ENCODE measurements at regions not wholly inside any gene's neighbourhood (a gene's known extent, or its start where the extent isn't known, plus 50 kb on each side); places are given as distances from the start of the nearest gene placed in this dataset.
"Not testable (repeated sequence)": the region's sequence is repeated elsewhere in the genome, so short reads cannot be mapped to it uniquely, and the experiment has no call there.

DNA sequence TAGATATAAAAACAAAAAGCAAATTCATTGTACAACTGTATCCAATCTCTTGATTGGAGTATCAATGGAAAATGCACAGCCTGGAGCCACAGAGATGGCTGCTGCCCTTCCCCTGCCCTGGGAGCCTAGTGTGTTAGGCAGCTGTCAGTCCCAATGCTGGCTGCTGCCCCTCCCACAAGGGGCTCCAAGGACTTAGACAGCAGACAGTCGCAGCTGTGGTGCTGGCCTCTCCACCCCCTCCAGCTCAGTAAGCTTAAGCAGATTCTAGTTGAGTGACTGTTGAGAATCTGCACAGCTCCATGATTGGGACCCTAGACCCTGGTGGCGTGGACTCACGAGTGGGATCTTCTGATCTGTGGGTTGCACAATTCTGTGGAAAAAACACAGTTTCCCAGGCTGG is 1511.2 kb downstream of the FAM181B start:
- DNase-seq (no peak), ATAC-seq (no peak)
- Histone ChIP-seq H3K27ac (ENCODE audit: low read length) (no peak overlapping the region), H3K9me3 (ENCODE audit: control insufficient read depth, low read length) (no peaks in the 10 kb centered on the region), H3K4me3 (ENCODE audit: low read length) (no peak overlapping the region), H3K4me1 (ENCODE audit: control insufficient read depth, insufficient read depth, low read length) (no peaks in the 10 kb centered on the region), H3K27me3 (ENCODE audit: control insufficient read depth, insufficient read depth) (no peaks in the 10 kb centered on the region)
- intact Hi-C loops (cut with DNase I), result no loop called here
- WGBS, result 70% methylated on average over 3 of the region's 3 CpGs

DNA sequence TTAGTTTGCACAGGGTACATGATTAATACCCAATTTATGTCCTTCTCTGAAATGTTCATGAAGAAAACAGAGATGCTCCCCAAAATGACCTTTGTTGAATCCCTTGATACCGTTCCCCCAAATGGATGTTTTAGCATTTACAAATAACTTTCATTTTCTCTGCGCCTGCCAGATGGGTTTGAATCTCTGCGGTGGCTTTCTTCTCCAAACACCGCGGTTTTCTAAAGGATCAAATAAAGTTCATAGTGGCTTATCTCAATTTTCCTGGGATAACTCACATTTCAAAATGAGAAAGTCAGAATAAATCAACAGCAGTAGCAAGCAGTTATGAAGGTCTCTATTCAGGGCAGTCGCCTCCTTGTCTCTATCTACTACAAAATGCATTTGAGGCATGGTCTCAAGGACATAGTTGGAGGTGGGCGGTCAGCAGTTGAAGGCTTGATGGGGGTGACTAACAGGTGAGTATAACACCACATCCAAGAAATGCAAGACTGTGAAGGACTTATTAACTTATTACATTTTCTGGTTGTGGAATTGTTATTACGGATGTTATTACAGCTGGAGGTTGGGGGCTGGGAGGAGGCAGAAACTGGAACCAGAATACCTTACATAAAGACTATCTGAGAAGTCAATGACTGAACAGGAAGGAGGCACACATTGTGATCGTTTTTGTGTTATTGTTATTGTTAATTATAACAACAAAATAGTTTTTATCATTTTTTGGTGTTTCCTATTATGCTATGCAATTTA is 1513.3 kb downstream of the FAM181B start:
- WGBS, result 60% methylated on average over 9 of the region's 9 CpGs
- H3K27ac ChIP-seq (ENCODE audit: low read length), result no peak overlapping the region
- H3K27me3 ChIP-seq (ENCODE audit: control insufficient read depth, insufficient read depth), result no peaks in the 10 kb centered on the region
- no peaks in the 10 kb centered on the region for H3K4me1 ChIP-seq (ENCODE audit: control insufficient read depth, insufficient read depth, low read length)
- no peaks in the 10 kb centered on the region for H3K9me3 ChIP-seq (ENCODE audit: control insufficient read depth, low read length)
- intact Hi-C loops (cut with DNase I), result no loop called here
- ATAC-seq (no peak), DNase-seq (no peak)
- no peak overlapping the region for H3K4me3 ChIP-seq (ENCODE audit: low read length)

- WGBS, result 84% methylated on average over 1 of the region's 1 CpG
- Histone ChIP-seq H3K27ac (ENCODE audit: low read length) (no peak overlapping the region), H3K4me1 (ENCODE audit: control insufficient read depth, insufficient read depth, low read length) (no peaks in the 10 kb centered on the region), H3K27me3 (ENCODE audit: control insufficient read depth, insufficient read depth) (no peaks in the 10 kb centered on the region), H3K9me3 (ENCODE audit: control insufficient read depth, low read length) (no peaks in the 10 kb centered on the region), H3K4me3 (ENCODE audit: low read length) (no peak overlapping the region)
- no peak for DNase-seq
- no peak for ATAC-seq
- intact Hi-C loops (cut with DNase I), result no loop called here
Measured at GRCh38 chr11:81219661-81220060, 1514.0 kb downstream of the FAM181B start.

DNA sequence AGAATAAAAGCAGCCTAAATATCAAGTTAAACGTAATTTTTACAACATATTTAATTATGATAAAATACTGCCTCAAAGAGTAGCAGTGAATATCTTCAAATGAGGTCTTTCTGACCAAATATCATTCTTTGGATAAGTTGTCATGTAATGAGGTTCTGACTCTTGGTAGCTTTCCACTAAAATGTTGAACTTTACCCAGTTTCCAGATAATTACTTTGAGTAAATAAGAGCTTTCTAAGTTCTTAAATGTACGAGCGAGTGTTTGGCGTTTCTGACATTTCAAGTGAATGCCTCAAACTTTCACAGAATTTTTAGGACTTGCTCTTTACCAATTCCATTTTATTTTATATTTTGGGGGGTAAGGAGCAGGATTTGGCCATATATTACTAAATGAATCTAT is 1515.2 kb downstream of the FAM181B start:
- DNase-seq (no peak), ATAC-seq (no peak)
- no peaks in the 10 kb centered on the region for H3K4me1 ChIP-seq (ENCODE audit: control insufficient read depth, insufficient read depth, low read length)
- intact Hi-C loops (cut with DNase I), result no loop called here
- H3K4me3 ChIP-seq (ENCODE audit: low read length), result no peak overlapping the region
- H3K27ac ChIP-seq (ENCODE audit: low read length), result no peak overlapping the region
- no peaks in the 10 kb centered on the region for H3K27me3 ChIP-seq (ENCODE audit: control insufficient read depth, insufficient read depth)
- H3K9me3 ChIP-seq (ENCODE audit: control insufficient read depth, low read length), result no peaks in the 10 kb centered on the region
- WGBS, result 67% methylated on average over 4 of the region's 4 CpGs

GRCh38 chr11:81211050-81211449 is 1522.6 kb downstream of the FAM181B start:
- no peak overlapping the region for H3K27ac ChIP-seq (ENCODE audit: low read length)
- intact Hi-C loops (cut with DNase I), result no loop called here
- no peaks in the 10 kb centered on the region for H3K9me3 ChIP-seq (ENCODE audit: control insufficient read depth, low read length)
- no peaks in the 10 kb centered on the region for H3K27me3 ChIP-seq (ENCODE audit: control insufficient read depth, insufficient read depth)
- no peaks in the 10 kb centered on the region for H3K4me1 ChIP-seq (ENCODE audit: control insufficient read depth, insufficient read depth, low read length)
- H3K4me3 ChIP-seq (ENCODE audit: low read length), result no peak overlapping the region
- 70% methylated on average over 4 of the region's 4 CpGs for WGBS
- ATAC-seq (no peak), DNase-seq (no peak)

DNA sequence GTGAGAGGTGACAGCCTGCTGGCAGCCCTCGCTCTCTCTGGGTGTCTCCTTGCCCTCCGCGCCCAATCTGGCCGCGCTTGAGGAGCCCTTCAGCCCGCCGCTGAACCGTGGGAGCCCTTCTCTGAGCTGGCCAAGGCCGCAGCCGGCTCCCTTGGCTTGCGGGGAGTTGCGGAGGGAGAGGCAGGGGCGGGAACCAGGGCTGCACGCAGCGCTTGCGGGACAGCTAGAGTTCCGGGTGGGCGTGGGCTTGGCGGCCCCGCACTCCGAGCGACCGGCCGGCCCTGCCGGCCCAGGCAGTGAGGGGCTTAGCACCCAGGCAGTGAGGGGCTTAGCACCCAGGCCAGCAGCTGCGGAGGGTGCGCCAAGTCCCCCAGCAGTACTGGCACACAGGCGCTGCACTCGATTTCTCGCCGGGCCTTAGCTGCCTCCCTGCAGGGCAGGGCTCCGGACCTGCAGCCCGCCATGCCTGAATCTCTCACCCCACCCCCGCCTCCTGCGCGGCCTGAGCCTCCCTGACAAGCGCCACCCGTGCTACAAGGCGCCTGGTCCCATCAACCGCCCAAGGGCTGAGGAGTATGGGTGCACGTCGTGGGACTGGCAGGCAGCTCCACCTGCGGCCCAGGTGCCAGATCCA is 1526.1 kb downstream of the FAM181B start:
- DNase-seq, result peak in 2 of 3 donors; percentile 24 to 41
- no peak for ATAC-seq
- intact Hi-C loops (cut with DNase I), result no loop called here
- Histone ChIP-seq H3K4me1 (ENCODE audit: control insufficient read depth, insufficient read depth, low read length) (no peaks in the 10 kb centered on the region), H3K27me3 (ENCODE audit: control insufficient read depth, insufficient read depth) (no peaks in the 10 kb centered on the region), H3K9me3 (ENCODE audit: control insufficient read depth, low read length) (no peaks in the 10 kb centered on the region), H3K27ac (ENCODE audit: low read length) (no peak overlapping the region), H3K4me3 (ENCODE audit: low read length) (no peak overlapping the region)
- 93% methylated on average over 43 of the region's 43 CpGs for WGBS

DNA sequence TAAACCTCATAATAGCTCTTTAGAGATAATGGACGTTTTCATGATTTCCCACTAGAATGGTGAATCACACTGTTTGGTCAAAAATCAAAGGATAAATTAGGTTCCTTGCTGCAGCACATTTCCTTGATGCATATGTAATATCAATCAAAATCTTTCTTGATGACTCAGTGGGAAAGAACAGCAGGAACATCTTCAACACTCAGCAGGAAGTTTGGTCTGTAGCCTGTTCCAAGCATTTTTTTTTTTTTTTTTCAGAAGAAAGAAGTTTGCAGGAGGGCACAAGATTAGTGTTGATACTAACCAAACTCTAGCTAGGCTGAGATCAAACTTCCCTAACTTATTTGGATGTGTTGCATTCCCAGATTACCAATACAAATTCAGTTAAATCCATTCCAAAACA is 1529.8 kb downstream of the FAM181B start:
- Histone ChIP-seq H3K27ac (ENCODE audit: low read length) (no peak overlapping the region), H3K27me3 (ENCODE audit: control insufficient read depth, insufficient read depth) (no peaks in the 10 kb centered on the region), H3K4me1 (ENCODE audit: control insufficient read depth, insufficient read depth, low read length) (no peaks in the 10 kb centered on the region), H3K4me3 (ENCODE audit: low read length) (no peak overlapping the region), H3K9me3 (ENCODE audit: control insufficient read depth, low read length) (no peaks in the 10 kb centered on the region)
- intact Hi-C loops (cut with DNase I), result no loop called here
- DNase-seq, result no peak
- 33% methylated on average over 1 of the region's 1 CpG for WGBS
- no peak for ATAC-seq

DNA sequence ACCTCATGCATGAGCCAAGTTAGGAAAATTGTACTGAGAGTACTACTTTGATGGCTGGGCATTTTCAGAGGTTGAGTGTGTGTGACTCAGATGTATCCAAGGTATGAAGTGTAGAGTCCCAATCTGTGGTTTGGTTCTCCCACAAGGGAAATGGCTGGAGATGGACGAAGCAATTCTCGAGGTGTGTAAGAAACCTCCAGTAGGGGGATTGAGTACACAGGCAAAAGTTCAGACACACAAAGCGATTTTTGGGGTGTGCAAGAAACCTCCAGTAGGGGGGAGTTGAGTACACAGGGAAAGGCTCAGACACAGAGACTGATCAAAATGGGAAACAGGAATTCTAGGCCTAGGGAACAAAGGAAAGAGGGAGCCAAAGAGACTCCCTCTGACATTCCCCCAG is 1536.3 kb downstream of the FAM181B start:
- intact Hi-C loops (cut with DNase I), result no loop called here

GRCh38 chr11:81192516-81192915 is 1541.1 kb downstream of the FAM181B start:
- intact Hi-C loops (cut with DNase I), result no loop called here
- Histone ChIP-seq H3K27ac (ENCODE audit: low read length) (no peak overlapping the region), H3K27me3 (ENCODE audit: control insufficient read depth, insufficient read depth) (no peaks in the 10 kb centered on the region), H3K4me3 (ENCODE audit: low read length) (no peak overlapping the region), H3K4me1 (ENCODE audit: control insufficient read depth, insufficient read depth, low read length) (no peaks in the 10 kb centered on the region), H3K9me3 (ENCODE audit: control insufficient read depth, low read length) (no peaks in the 10 kb centered on the region)
- DNase-seq (no peak), ATAC-seq (no peak)

More for the DNA sequence above, 1536.3 kb downstream of the FAM181B start:
- Histone ChIP-seq H3K4me3 (ENCODE audit: low read length) (no peak overlapping the region), H3K27me3 (ENCODE audit: control insufficient read depth, insufficient read depth) (no peaks in the 10 kb centered on the region), H3K9me3 (ENCODE audit: control insufficient read depth, low read length) (no peaks in the 10 kb centered on the region), H3K27ac (ENCODE audit: low read length) (no peak overlapping the region), H3K4me1 (ENCODE audit: control insufficient read depth, insufficient read depth, low read length) (no peaks in the 10 kb centered on the region)
- no peak for ATAC-seq
- DNase-seq, result no peak
- 85% methylated on average over 3 of the region's 3 CpGs for WGBS

GRCh38 chr11:81190546-81190945 is 1543.1 kb downstream of the FAM181B start:
- no peak overlapping the region for H3K27ac ChIP-seq (ENCODE audit: low read length)
- H3K4me3 ChIP-seq (ENCODE audit: low read length), result no peak overlapping the region
- no peaks in the 10 kb centered on the region for H3K4me1 ChIP-seq (ENCODE audit: control insufficient read depth, insufficient read depth, low read length)
- ATAC-seq (no peak), DNase-seq (no peak)
- intact Hi-C loops (cut with DNase I), result no loop called here
- no peaks in the 10 kb centered on the region for H3K27me3 ChIP-seq (ENCODE audit: control insufficient read depth, insufficient read depth)
- H3K9me3 ChIP-seq (ENCODE audit: control insufficient read depth, low read length), result no peaks in the 10 kb centered on the region

DNA sequence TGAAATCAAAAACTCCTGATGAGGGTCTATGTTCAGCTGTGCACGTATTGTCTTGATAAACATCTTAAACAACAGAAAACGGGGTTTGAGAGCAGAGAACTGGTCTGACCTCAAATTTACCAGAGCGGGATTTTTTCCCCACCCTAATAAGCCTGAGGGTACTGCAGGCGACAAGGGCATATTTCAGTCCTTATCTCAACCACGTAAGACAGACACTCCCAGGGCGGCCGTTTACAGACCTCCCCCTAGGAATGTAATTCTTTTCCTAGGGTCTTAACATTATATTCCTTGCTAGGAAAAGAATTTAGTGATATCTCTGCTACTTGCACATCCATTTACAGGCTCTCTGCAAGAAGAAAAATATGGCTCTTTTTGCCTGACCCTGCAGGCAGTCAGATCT is 1546.6 kb downstream of the FAM181B start:
- H3K27me3 ChIP-seq (ENCODE audit: control insufficient read depth, insufficient read depth); DNase-seq; H3K9me3 ChIP-seq (ENCODE audit: control insufficient read depth, low read length); H3K27ac ChIP-seq (ENCODE audit: low read length); ATAC-seq; H3K4me3 ChIP-seq (ENCODE audit: low read length); H3K4me1 ChIP-seq (ENCODE audit: control insufficient read depth, insufficient read depth, low read length); intact Hi-C loops (cut with DNase I): not testable (repeated sequence)
- 62% methylated on average over 7 of the region's 7 CpGs for WGBS
